OCI-LY7 (cell line): ENCODE measurements at regions not wholly inside any gene's neighbourhood (a gene's known extent, or its start where the extent isn't known, plus 50 kb on each side); places are given as distances from the start of the nearest gene placed in this dataset.

ENCODE experiments used
- BruUV-seq: library from RNA; stranded (reverse); fragments of 400-500 nt; replicated peaks from 2 replicates; lab custom pipeline; 2021; lab: Mats Ljungman, UMichigan
- CTCF ChIA-PET: fragments of 300-600 bp; sonication (Branson Sonifier 250); formaldehyde crosslinking; loops from one replicate; lab custom pipeline; 2022; ENCODE audit warnings: antibody characterized with exemption; ENCODE audit not compliant: unreplicated experiment; lab: Charles Lee
- POLR2A ChIA-PET: fragments of 300-600 bp; sonication (Branson Sonifier 250); formaldehyde crosslinking; loops from one replicate; lab custom pipeline; 2022; ENCODE audit warnings: antibody characterized with exemption; lab: Charles Lee
- DNase-seq: peaks from one replicate; pipeline ENCODE4 v3.0.0-alpha.2; 2015; ENCODE audit warnings: low spot score
- H2AFZ ChIP-seq: fragments of 200-600 bp; sonication (generic), shearing (Covaris generic); 2 replicates; pipeline ENCODE4 v1.6.1; 2014; ENCODE audit warnings: mild to moderate bottlenecking, antibody characterized with exemption, low read length, moderate library complexity
- H3K27ac ChIP-seq: fragments of 200-600 bp; sonication (generic); 2 replicates; pipeline ENCODE4 v1.5.1; 2014; ENCODE audit warnings: mixed run types, low read depth, mild to moderate bottlenecking, moderate library complexity, low read length, inconsistent platforms; ENCODE audit not compliant: poor library complexity, severe bottlenecking
- H3K36me3 ChIP-seq: fragments of 200-600 bp; sonication (generic); 2 replicates; pipeline ENCODE4 v1.6.1; 2014; ENCODE audit warnings: mild to moderate bottlenecking, antibody characterized with exemption, low read length, moderate library complexity, mixed read lengths; ENCODE audit not compliant: insufficient read depth
- H3K4me1 ChIP-seq: fragments of 200-600 bp; sonication (generic); 2 replicates; pipeline ENCODE4 v1.5.1; 2014; ENCODE audit warnings: mild to moderate bottlenecking, low read length; ENCODE audit not compliant: insufficient read depth, poor library complexity, severe bottlenecking
- H3K4me2 ChIP-seq: fragments of 200-600 bp; sonication (generic); 2 replicates; pipeline ENCODE4 v1.6.1; 2014; ENCODE audit warnings: mild to moderate bottlenecking, low read length
- H3K4me3 ChIP-seq: fragments of 200-600 bp; sonication (generic); 2 replicates; pipeline ENCODE4 v1.5.1; 2014; ENCODE audit warnings: mild to moderate bottlenecking, low read depth, low read length; ENCODE audit not compliant: poor library complexity, severe bottlenecking
- H3K79me2 ChIP-seq: fragments of 200-600 bp; sonication (generic); 2 replicates; pipeline ENCODE4 v1.6.1; 2016; ENCODE audit warnings: low read depth, mild to moderate bottlenecking, low read length, moderate library complexity, mixed read lengths; ENCODE audit not compliant: insufficient read depth
- H3K9me2 ChIP-seq: fragments of 200-600 bp; sonication (generic); 2 replicates; pipeline ENCODE4 v1.6.1; 2016; ENCODE audit warnings: mild to moderate bottlenecking, low read length, mixed read lengths; ENCODE audit not compliant: insufficient read depth
- H3K9me3 ChIP-seq: fragments of 200-600 bp; sonication (generic); 2 replicates; pipeline ENCODE4 v1.6.1; 2014; ENCODE audit warnings: mild to moderate bottlenecking, mixed run types, low read length, mixed read lengths
- H4K20me1 ChIP-seq: fragments of 200-600 bp; sonication (generic); 2 replicates; pipeline ENCODE4 v1.6.1; 2014; ENCODE audit warnings: mild to moderate bottlenecking, antibody characterized with exemption, low read length, moderate library complexity, mixed read lengths; ENCODE audit not compliant: insufficient read depth
- CTCF ChIP-seq: fragments of 200-600 bp; sonication (generic); conservative IDR thresholded peaks from 2 replicates; pipeline ENCODE4 v1.5.1; 2014; ENCODE audit warnings: mild to moderate bottlenecking, antibody characterized with exemption, low read length, moderate library complexity, mixed read lengths
- EZH2phosphoT487 ChIP-seq: fragments of 200-600 bp; sonication (generic); IDR thresholded peaks from 2 replicates; pipeline ENCODE4 v1.6.1; 2018; ENCODE audit warnings: low read depth, borderline replicate concordance, mild to moderate bottlenecking, mixed run types, antibody characterized with exemption, low read length, moderate library complexity, mixed read lengths
- intact Hi-C: fragments of 100-400 bp; cut with micrococcal nuclease; formaldehyde crosslinking; loops from one replicate; pipeline ENCODE4 v1.10.0; 2022; ENCODE audit not compliant: unreplicated experiment

GRCh38 chr1:4564051-4564450 is 90.4 kb upstream of the AJAP1 start:
- H3K4me1 ChIP-seq, result no peaks in the 10 kb centered on the region
- no peak for TF ChIP-seq EZH2phosphoT487
- no peaks in the 10 kb centered on the region for H3K9me2 ChIP-seq
- no peak overlapping the region for H3K4me2 ChIP-seq
- H3K27ac ChIP-seq, result no peak overlapping the region
- DNase-seq, result no peak
- no peaks in the 10 kb centered on the region for H4K20me1 ChIP-seq
- POLR2A ChIA-PET, result no interaction called here
- no peak overlapping the region for H3K4me3 ChIP-seq
- no peaks in the 10 kb centered on the region for H3K36me3 ChIP-seq
- no peaks in the 10 kb centered on the region for H3K79me2 ChIP-seq
- no TSS peak for BruUV-seq
- CTCF ChIA-PET, result no interaction called here
- intact Hi-C loops, result no loop called here
- no peak overlapping the region for H2AFZ ChIP-seq
- H3K9me3 ChIP-seq, result no peaks in the 10 kb centered on the region

- Histone ChIP-seq H3K4me3 (no peak overlapping the region), H3K9me2 (no peaks in the 10 kb centered on the region), H4K20me1 (no peaks in the 10 kb centered on the region), H2AFZ (no peak overlapping the region), H3K4me2 (no peak overlapping the region), H3K36me3 (no peaks in the 10 kb centered on the region), H3K4me1 (no peaks in the 10 kb centered on the region), H3K79me2 (no peaks in the 10 kb centered on the region), H3K9me3 (no peaks in the 10 kb centered on the region), H3K27ac (no peak overlapping the region)
- intact Hi-C loops, result no loop called here
- TF ChIP-seq CTCF (no peak), EZH2phosphoT487 (no peak)
- POLR2A ChIA-PET, result no interaction called here
- CTCF ChIA-PET, result no interaction called here
- no TSS peak for BruUV-seq
- DNase-seq, result no peak
Measured at GRCh38 chr1:4565166-4565565, 89.2 kb upstream of the AJAP1 start.

GRCh38 chr1:4565801-4566449 is 88.5 kb upstream of the AJAP1 start:
- ChIA-PET POLR2A (no interaction called here), CTCF (no interaction called here)
- no peaks in the 10 kb centered on the region for H3K79me2 ChIP-seq
- no peaks in the 10 kb centered on the region for H3K4me1 ChIP-seq
- DNase-seq, result no peak
- no TSS peak for BruUV-seq
- intact Hi-C loops, result no loop called here
- no peak overlapping the region for H2AFZ ChIP-seq
- H3K36me3 ChIP-seq, result no peaks in the 10 kb centered on the region
- H3K27ac ChIP-seq, result no peak overlapping the region
- TF ChIP-seq CTCF (no peak), EZH2phosphoT487 (no peak)
- H3K4me2 ChIP-seq, result no peak overlapping the region
- H3K9me2 ChIP-seq, result no peaks in the 10 kb centered on the region
- H4K20me1 ChIP-seq, result no peaks in the 10 kb centered on the region
- H3K9me3 ChIP-seq, result no peaks in the 10 kb centered on the region
- H3K4me3 ChIP-seq, result no peak overlapping the region
